ENCODE measurements at regions not wholly inside any gene's neighbourhood (a gene's known extent, or its start where the extent isn't known, plus 50 kb on each side); places are given as distances from the start of the nearest gene placed in this dataset.

DNA sequence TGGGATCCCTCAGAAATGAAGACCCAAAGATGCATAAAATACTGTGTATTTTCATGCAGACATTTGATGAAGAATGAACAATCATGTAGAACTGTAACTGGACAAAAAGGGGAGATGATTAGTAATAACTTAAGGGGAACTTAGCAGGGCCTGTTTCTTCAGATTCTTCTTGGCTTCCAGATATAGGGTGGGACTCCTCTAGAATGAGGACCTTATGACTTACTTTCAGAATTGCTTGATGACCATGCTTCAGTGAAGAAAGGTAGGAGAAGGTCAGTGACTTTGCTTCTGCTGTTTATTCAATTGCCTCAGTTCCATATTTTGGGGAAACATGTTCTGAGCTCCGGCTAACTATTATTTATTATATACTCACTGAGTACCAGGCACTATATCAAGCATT lies 580.8 kb downstream of the CENPC start:
- Histone ChIP-seq H3K4me3 (no peak overlapping the region), H3K9me3 (ENCODE audit: control insufficient read depth in 4 of 4, insufficient read depth in 3 of 4, low read length in 3 of 4) (no peaks in the 10 kb centered on the region), H3K4me1 (ENCODE audit: control insufficient read depth in 5 of 5, insufficient read depth in 5 of 5, low read length in 5 of 5) (no peaks in the 10 kb centered on the region), H3K27me3 (ENCODE audit: control insufficient read depth in 3 of 3, insufficient read depth in 3 of 3, low read length in 2 of 3) (no peaks in the 10 kb centered on the region), H3K36me3 (ENCODE audit: control insufficient read depth in 4 of 4, insufficient read depth in 4 of 4, low read length in 4 of 4) (no peaks in the 10 kb centered on the region), H3K9ac (ENCODE audit: insufficient read depth in 1 of 2, low read length in 2 of 2) (no peak overlapping the region), H3K27ac (ENCODE audit: low read depth in 1 of 2, low read length in 1 of 2) (no peak overlapping the region)
- ATAC-seq (ENCODE audit: insufficient read depth, low FRiP score) (no peak), DNase-seq (no peak)
- TF ChIP-seq, protein P1, sequence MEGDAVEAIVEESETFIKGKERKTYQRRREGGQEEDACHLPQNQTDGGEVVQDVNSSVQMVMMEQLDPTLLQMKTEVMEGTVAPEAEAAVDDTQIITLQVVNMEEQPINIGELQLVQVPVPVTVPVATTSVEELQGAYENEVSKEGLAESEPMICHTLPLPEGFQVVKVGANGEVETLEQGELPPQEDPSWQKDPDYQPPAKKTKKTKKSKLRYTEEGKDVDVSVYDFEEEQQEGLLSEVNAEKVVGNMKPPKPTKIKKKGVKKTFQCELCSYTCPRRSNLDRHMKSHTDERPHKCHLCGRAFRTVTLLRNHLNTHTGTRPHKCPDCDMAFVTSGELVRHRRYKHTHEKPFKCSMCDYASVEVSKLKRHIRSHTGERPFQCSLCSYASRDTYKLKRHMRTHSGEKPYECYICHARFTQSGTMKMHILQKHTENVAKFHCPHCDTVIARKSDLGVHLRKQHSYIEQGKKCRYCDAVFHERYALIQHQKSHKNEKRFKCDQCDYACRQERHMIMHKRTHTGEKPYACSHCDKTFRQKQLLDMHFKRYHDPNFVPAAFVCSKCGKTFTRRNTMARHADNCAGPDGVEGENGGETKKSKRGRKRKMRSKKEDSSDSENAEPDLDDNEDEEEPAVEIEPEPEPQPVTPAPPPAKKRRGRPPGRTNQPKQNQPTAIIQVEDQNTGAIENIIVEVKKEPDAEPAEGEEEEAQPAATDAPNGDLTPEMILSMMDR (IDR thresholded peaks at IDR 0.05; ENCODE audit: control extremely low read depth, extremely low read depth): no peak
- WGBS, 2 donors: 72 to 74% methylated on average over 1 of the region's 1 CpG

DNA sequence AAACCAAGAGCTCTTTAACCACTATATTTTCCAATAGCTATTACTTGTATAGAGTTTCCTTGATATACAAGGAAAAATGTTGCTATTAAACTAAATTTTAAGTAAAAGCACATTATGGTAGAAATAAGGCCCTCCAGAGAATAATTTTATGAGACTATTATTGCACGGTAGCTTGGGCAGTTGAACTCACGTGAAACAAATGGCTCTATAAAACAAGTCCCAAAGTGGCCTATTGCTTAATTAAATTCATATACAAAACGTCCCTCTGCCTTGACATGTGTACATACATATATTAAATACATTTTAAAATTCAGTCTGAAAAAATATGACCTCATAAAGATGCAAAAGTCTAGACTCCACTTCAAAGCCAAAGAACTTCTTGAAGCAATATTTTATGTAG lies 582.2 kb downstream of the CENPC start:
- TF ChIP-seq, protein P1 (IDR thresholded peaks at IDR 0.05; ENCODE audit: control extremely low read depth, extremely low read depth): no peak
- Histone ChIP-seq H3K9ac (ENCODE audit: insufficient read depth in 1 of 2, low read length in 2 of 2) (no peak overlapping the region), H3K27ac (ENCODE audit: low read depth in 1 of 2, low read length in 1 of 2) (no peak overlapping the region), H3K4me3 (no peak overlapping the region), H3K27me3 (ENCODE audit: control insufficient read depth in 3 of 3, insufficient read depth in 3 of 3, low read length in 2 of 3) (no peaks in the 10 kb centered on the region), H3K9me3 (ENCODE audit: control insufficient read depth in 4 of 4, insufficient read depth in 3 of 4, low read length in 3 of 4) (no peaks in the 10 kb centered on the region), H3K4me1 (ENCODE audit: control insufficient read depth in 5 of 5, insufficient read depth in 5 of 5, low read length in 5 of 5) (no peaks in the 10 kb centered on the region), H3K36me3 (ENCODE audit: control insufficient read depth in 4 of 4, insufficient read depth in 4 of 4, low read length in 4 of 4) (no peaks in the 10 kb centered on the region)
- DNase-seq (no peak), ATAC-seq (ENCODE audit: insufficient read depth, low FRiP score) (no peak)
- 82 to 83% methylated on average over 3 of the region's 3 CpGs for WGBS, 2 donors

DNA sequence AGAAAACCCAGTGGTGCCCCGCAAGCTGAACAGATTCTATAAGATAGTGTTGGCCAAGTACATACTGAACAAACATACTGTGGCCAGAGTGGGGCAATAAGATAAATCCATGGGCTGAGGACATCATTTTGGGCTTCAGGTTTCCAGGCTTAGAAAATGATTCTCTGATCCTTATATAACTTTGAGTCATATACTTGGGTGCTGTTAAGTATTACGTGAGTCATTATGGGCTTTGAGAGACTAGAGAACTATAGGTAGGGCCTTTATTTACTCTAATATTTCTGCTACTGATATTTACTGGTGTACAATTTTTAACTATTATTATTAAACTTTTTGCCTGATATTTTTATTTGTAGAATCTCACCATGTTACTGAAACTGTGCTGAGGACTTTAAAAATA lies 586.1 kb downstream of the CENPC start:
- 95% methylated on average over 2 of the region's 2 CpGs for WGBS, 2 donors

GRCh38 chr4:66956852-66957251 lies 588.5 kb downstream of the CENPC start:
- ATAC-seq (ENCODE audit: insufficient read depth, low FRiP score) (no peak), DNase-seq (no peak)
- H3K9ac ChIP-seq (ENCODE audit: insufficient read depth in 1 of 2, low read length in 2 of 2): no peak overlapping the region
- no peaks in the 10 kb centered on the region for H3K4me1 ChIP-seq (ENCODE audit: control insufficient read depth in 5 of 5, insufficient read depth in 5 of 5, low read length in 5 of 5)
- H3K4me3 ChIP-seq: no peak overlapping the region
- H3K36me3 ChIP-seq (ENCODE audit: control insufficient read depth in 4 of 4, insufficient read depth in 4 of 4, low read length in 4 of 4): no peaks in the 10 kb centered on the region
- no peak overlapping the region for H3K27ac ChIP-seq (ENCODE audit: low read depth in 1 of 2, low read length in 1 of 2)
- 65 to 74% methylated on average over 1 of the region's 1 CpG for WGBS, 2 donors
- TF ChIP-seq, protein P1 (IDR thresholded peaks at IDR 0.05; ENCODE audit: control extremely low read depth, extremely low read depth): no peak
- H3K27me3 ChIP-seq (ENCODE audit: control insufficient read depth in 3 of 3, insufficient read depth in 3 of 3, low read length in 2 of 3): no peaks in the 10 kb centered on the region
- H3K9me3 ChIP-seq (ENCODE audit: control insufficient read depth in 4 of 4, insufficient read depth in 3 of 4, low read length in 3 of 4): no peaks in the 10 kb centered on the region

More for the DNA sequence above, 586.1 kb downstream of the CENPC start:
- Histone ChIP-seq H3K9ac (ENCODE audit: insufficient read depth in 1 of 2, low read length in 2 of 2) (no peak overlapping the region), H3K27ac (ENCODE audit: low read depth in 1 of 2, low read length in 1 of 2) (no peak overlapping the region), H3K36me3 (ENCODE audit: control insufficient read depth in 4 of 4, insufficient read depth in 4 of 4, low read length in 4 of 4) (no peaks in the 10 kb centered on the region), H3K9me3 (ENCODE audit: control insufficient read depth in 4 of 4, insufficient read depth in 3 of 4, low read length in 3 of 4) (no peaks in the 10 kb centered on the region), H3K4me1 (ENCODE audit: control insufficient read depth in 5 of 5, insufficient read depth in 5 of 5, low read length in 5 of 5) (no peaks in the 10 kb centered on the region), H3K4me3 (no peak overlapping the region), H3K27me3 (ENCODE audit: control insufficient read depth in 3 of 3, insufficient read depth in 3 of 3, low read length in 2 of 3) (no peaks in the 10 kb centered on the region)
- ATAC-seq (ENCODE audit: insufficient read depth, low FRiP score): no peak
- no peak for DNase-seq
- TF ChIP-seq, protein P1 (IDR thresholded peaks at IDR 0.05; ENCODE audit: control extremely low read depth, extremely low read depth): no peak

All from lung (tissue), 11 donors.